ENCODE measurements at regions not wholly inside any gene's neighbourhood (a gene's known extent, or its start where the extent isn't known, plus 50 kb on each side); places are given as distances from the start of the nearest gene placed in this dataset.

- TF ChIP-seq CTCF (IDR thresholded peaks at IDR 0.05; ENCODE audit: insufficient read depth, low read length, poor library complexity, severe bottlenecking) (no peak), EZH2phosphoT487 (conservative IDR thresholded peaks at IDR 0.05; ENCODE audit: low read length) (no peak)
Observed at GRCh38 chr14:66237741-66238140, 248.4 kb upstream of the CCDC196 start.

All from SU-DHL-6 (cell line).